CD4-positive, alpha-beta memory T cell (primary cell): ENCODE measurements at regions not wholly inside any gene's neighbourhood (a gene's known extent, or its start where the extent isn't known, plus 50 kb on each side); places are given as distances from the start of the nearest gene placed in this dataset.

Experiments
- CTCF ChIA-PET: fragments of 350-600 bp; sonication (Branson Sonifier 250); formaldehyde crosslinking; loops from one replicate; lab custom pipeline; 2021; ENCODE audit warnings: inconsistent platforms; ENCODE audit not compliant: partially characterized antibody; lab: Charles Lee
- POLR2A ChIA-PET: fragments of 350-600 bp; sonication (Branson Sonifier 250); formaldehyde crosslinking; loops from one replicate; lab custom pipeline; 2021; ENCODE audit not compliant: partially characterized antibody; lab: Charles Lee
- DNase-seq, 5 donors: peaks; one replicate each; pipeline versions ENCODE4 v3.0.0 to v3.0.0-alpha.2; 2020 to 2022; ENCODE audit warnings: mixed read lengths in 1 of 5
- H3K27ac ChIP-seq: one replicate; pipeline ENCODE4 v1.7.0; 2013; ENCODE audit warnings: low read depth, low read length
- H3K27me3 ChIP-seq: 2 replicates; pipeline ENCODE4 v1.7.0; 2013; ENCODE audit warnings: mild to moderate bottlenecking, low read length, moderate library complexity; ENCODE audit not compliant: insufficient read depth
- H3K36me3 ChIP-seq: 2 replicates; pipeline ENCODE4 v1.7.0; 2013; ENCODE audit warnings: mild to moderate bottlenecking, low read length, moderate library complexity; ENCODE audit not compliant: insufficient read depth
- H3K4me1 ChIP-seq: 2 replicates; pipeline ENCODE4 v1.7.0; 2013; ENCODE audit warnings: mild to moderate bottlenecking, low read length, moderate library complexity; ENCODE audit not compliant: insufficient read depth
- H3K4me3 ChIP-seq, 2 donors: one replicate each; pipeline ENCODE4 v1.7.0; 2013; ENCODE audit warnings: low read length in 2 of 2, mild to moderate bottlenecking in 1 of 2
- H3K9me3 ChIP-seq, 2 donors: one replicate each; pipeline ENCODE4 v1.7.0; 2013; ENCODE audit warnings: low read length in 2 of 2, control low read depth in 1 of 2; ENCODE audit not compliant: control insufficient read depth in 1 of 2
- H3K27ac Mint-ChIP-seq, 7 donors: one replicate each; pipeline ENCODE4 v1.8.0; 2020 to 2021; ENCODE audit warnings: mixed read lengths in 7 of 7, mild to moderate bottlenecking in 6 of 7, inconsistent platforms in 3 of 7, moderate library complexity in 3 of 7
- H3K27me3 Mint-ChIP-seq, 2 donors: one replicate each; pipeline ENCODE4 v1.8.0; 2020 to 2021; ENCODE audit warnings: mixed read lengths in 2 of 2
- H3K36me3 Mint-ChIP-seq, 2 donors: one replicate each; pipeline ENCODE4 v1.8.0; 2020 to 2021; ENCODE audit warnings: mixed read lengths in 2 of 2, inconsistent platforms in 1 of 2, mild to moderate bottlenecking in 1 of 2
- H3K4me1 Mint-ChIP-seq, 4 donors: one replicate each; pipeline ENCODE4 v1.8.0; 2020 to 2021; ENCODE audit warnings: mixed read lengths in 4 of 4, mild to moderate bottlenecking in 1 of 4
- H3K4me3 Mint-ChIP-seq, 8 donors: one replicate each; pipeline ENCODE4 v1.8.0; 2020 to 2021; ENCODE audit warnings: mixed read lengths in 8 of 8, mild to moderate bottlenecking in 7 of 8, moderate library complexity in 6 of 8, inconsistent platforms in 3 of 8
- H3K9me3 Mint-ChIP-seq, 8 donors: one replicate each; pipeline ENCODE4 v1.8.0; 2020 to 2021; ENCODE audit warnings: mixed read lengths in 8 of 8, mild to moderate bottlenecking in 5 of 8, inconsistent platforms in 3 of 8, moderate library complexity in 1 of 8
- intact Hi-C: fragments of 100-400 bp; cut with micrococcal nuclease; formaldehyde crosslinking; loops from one replicate; pipeline ENCODE4 v1.15.1; 2023

DNA sequence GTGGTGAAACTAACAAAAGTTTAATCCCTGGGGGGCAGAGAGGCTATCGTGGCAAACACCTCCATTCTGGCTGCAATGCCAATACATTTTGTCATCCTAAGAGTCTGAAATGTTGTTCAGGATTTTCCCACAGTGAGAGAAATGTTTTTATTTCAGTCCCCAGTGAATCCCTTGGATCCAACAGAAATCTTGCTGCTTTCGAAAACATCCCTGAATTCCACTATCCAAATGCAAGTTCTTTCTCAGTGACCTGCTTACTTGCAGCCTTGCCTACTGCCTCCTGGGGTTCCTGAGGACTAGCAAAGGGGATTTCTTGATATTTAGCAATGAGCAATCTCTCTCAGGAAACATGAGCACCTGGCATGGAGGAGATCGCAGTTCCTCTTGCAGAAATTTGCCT is 202.1 kb upstream of the IRX3 start:
- no peak for DNase-seq
- Mint-ChIP-seq H3K27me3 (peaks cover 0 to 3% of the 10 kb centered on the region in 2 donors), H3K27ac (no peak overlapping the region), H3K9me3 (peaks cover 0 to 2% (median 0%) of the 10 kb centered on the region in 8 donors), H3K4me1 (no peaks in the 10 kb centered on the region), H3K36me3 (no peaks in the 10 kb centered on the region), H3K4me3 (no peak overlapping the region)
- Histone ChIP-seq H3K4me1 (no peaks in the 10 kb centered on the region), H3K9me3 (no peaks in the 10 kb centered on the region), H3K27me3 (no peaks in the 10 kb centered on the region), H3K4me3 (no peak overlapping the region), H3K36me3 (no peaks in the 10 kb centered on the region), H3K27ac (no peak overlapping the region)
- intact Hi-C loops: no loop called here
- ChIA-PET CTCF (no interaction called here), POLR2A (no interaction called here)

DNA sequence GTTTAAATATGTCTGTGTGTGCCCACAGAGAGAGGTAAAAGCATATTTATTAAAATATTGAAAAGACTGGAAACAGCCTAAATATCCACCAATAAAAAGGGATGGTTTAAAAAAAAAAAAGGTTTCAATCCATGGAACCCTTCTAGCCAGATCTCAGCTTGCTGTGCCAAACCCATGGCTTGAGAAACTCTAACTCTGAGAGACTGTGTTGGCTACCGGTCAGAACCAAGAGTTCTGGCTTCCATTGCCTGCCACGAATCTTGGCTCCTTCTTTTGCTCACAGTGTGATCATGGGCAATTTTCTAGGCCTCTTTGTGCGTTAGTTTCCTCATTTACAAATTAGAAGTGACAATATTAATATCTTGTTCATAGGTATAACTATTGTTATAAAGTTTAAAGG is 201.3 kb upstream of the IRX3 start:
- POLR2A ChIA-PET: no interaction called here
- H3K4me1 Mint-ChIP-seq: no peaks in the 10 kb centered on the region

DNA sequence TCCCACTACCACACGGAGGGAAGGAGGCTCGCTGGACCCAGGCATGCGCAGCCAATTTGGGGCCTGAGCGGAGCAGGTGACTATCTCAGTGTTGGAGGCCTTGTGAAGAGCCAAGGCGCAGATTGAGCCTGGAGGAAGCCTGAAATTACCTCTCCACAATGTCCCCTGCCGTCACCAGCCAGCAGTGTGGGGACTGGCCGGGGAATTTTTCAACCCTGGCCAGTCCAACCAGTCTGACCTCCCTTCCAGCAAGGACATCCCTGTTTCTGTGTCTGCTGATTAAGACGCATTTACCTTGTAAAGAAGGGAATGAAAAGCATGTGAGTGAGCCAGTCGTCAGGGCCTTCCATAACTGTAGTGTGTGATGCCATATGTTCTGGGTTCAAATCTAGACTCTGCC is 198.1 kb upstream of the IRX3 start:
- no peaks in the 10 kb centered on the region for H3K36me3 Mint-ChIP-seq
- H3K4me3 Mint-ChIP-seq: no peak overlapping the region
- Histone ChIP-seq H3K36me3 (no peaks in the 10 kb centered on the region), H3K27ac (no peak overlapping the region), H3K27me3 (no peaks in the 10 kb centered on the region), H3K4me1 (no peaks in the 10 kb centered on the region), H3K9me3 (no peaks in the 10 kb centered on the region), H3K4me3 (no peak overlapping the region)
- H3K9me3 Mint-ChIP-seq: peaks cover 0 to 2% (median 0%) of the 10 kb centered on the region in 8 donors
- intact Hi-C loops: no loop called here
- POLR2A ChIA-PET: no interaction called here
- CTCF ChIA-PET: no interaction called here
- H3K4me1 Mint-ChIP-seq: no peaks in the 10 kb centered on the region
- peaks cover 0 to 3% of the 10 kb centered on the region in 2 donors for H3K27me3 Mint-ChIP-seq
- H3K27ac Mint-ChIP-seq: no peak overlapping the region
- DNase-seq: no peak

More for the DNA sequence above, 201.3 kb upstream of the IRX3 start:
- CTCF ChIA-PET: no interaction called here
- peaks cover 0 to 2% (median 0%) of the 10 kb centered on the region in 8 donors for H3K9me3 Mint-ChIP-seq
- Histone ChIP-seq H3K36me3 (no peaks in the 10 kb centered on the region), H3K4me3 (no peak overlapping the region), H3K27me3 (no peaks in the 10 kb centered on the region), H3K27ac (no peak overlapping the region), H3K9me3 (no peaks in the 10 kb centered on the region), H3K4me1 (no peaks in the 10 kb centered on the region)
- intact Hi-C loops: no loop called here
- no peak for DNase-seq
- no peaks in the 10 kb centered on the region for H3K36me3 Mint-ChIP-seq
- H3K27ac Mint-ChIP-seq: no peak overlapping the region
- H3K27me3 Mint-ChIP-seq: peaks cover 0 to 3% of the 10 kb centered on the region in 2 donors
- H3K4me3 Mint-ChIP-seq: no peak overlapping the region

DNA sequence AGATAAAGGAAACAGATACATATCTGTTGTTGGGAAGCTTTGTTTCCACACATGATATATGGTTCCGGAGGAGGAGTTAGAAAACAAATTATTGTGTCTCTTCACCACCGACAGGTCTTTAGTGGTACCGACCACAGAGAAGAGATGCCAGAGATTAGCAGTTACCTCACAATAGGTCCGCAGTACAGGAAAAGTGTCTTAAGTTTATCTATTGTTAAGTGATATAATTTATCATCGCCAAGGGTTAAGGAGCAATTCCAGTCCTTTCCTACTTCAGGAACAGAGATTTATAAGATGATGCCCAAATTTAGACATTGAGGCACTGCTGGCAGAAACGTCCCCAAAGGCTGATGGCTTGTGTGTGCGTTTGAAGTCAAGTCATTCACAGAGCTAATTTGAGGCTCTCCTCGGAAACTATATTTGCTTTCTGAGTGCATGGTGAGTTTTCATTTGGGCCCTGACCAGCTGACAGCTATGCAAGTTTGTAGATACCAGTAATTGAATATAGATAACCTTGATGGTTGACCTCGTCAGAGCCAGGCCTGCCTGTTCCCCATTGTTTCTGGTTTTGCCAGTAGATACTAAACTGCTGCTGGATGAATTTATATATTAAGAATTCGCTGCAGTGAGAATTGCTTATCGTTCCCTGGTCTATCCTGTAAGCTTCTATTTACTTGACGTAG is 196.4 kb upstream of the IRX3 start:
- H3K9me3 ChIP-seq: no peaks in the 10 kb centered on the region
- H3K27me3 ChIP-seq: no peaks in the 10 kb centered on the region
- Mint-ChIP-seq H3K4me3 (no peak overlapping the region), H3K4me1 (no peaks in the 10 kb centered on the region), H3K9me3 (peaks cover 0 to 2% (median 0%) of the 10 kb centered on the region in 8 donors), H3K27ac (no peak overlapping the region), H3K36me3 (no peaks in the 10 kb centered on the region), H3K27me3 (no peaks in the 10 kb centered on the region)
- H3K4me1 ChIP-seq: no peaks in the 10 kb centered on the region
- POLR2A ChIA-PET: no interaction called here
- intact Hi-C loops: no loop called here
- no peak for DNase-seq
- no peak overlapping the region for H3K27ac ChIP-seq
- CTCF ChIA-PET: no interaction called here
- H3K4me3 ChIP-seq: no peak overlapping the region
- H3K36me3 ChIP-seq: no peaks in the 10 kb centered on the region

DNA sequence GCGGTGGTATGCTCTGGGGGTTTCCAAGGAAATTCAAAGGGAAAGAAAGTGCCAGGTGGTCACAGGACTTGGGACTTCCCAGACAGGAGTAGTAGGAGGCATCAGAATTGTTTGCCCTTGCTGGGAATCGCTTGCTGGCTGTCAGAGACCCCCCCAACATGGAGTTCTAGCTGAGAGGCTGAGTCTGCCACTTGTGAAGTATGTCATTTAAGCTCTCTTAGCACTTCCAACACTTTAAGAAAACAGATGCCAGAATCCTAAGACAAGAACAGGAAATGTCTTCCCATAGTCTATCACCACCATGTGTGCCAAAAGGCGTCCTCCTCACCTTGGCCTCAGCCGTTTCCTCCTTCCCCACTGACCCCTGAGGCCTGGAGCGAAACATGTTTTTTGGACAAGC is 193.8 kb upstream of the IRX3 start:
- Histone ChIP-seq H3K9me3 (no peaks in the 10 kb centered on the region), H3K4me1 (no peaks in the 10 kb centered on the region), H3K36me3 (no peaks in the 10 kb centered on the region), H3K27ac (no peak overlapping the region), H3K4me3 (no peak overlapping the region), H3K27me3 (no peaks in the 10 kb centered on the region)
- H3K36me3 Mint-ChIP-seq: no peaks in the 10 kb centered on the region
- intact Hi-C loops: no loop called here
- no peaks in the 10 kb centered on the region for H3K4me1 Mint-ChIP-seq
- POLR2A ChIA-PET: no interaction called here
- DNase-seq: no peak
- H3K27me3 Mint-ChIP-seq: no peaks in the 10 kb centered on the region
- CTCF ChIA-PET: no interaction called here
- peaks cover 0 to 7% (median 0%) of the 10 kb centered on the region in 8 donors for H3K9me3 Mint-ChIP-seq
- H3K27ac Mint-ChIP-seq: no peak overlapping the region
- no peak overlapping the region for H3K4me3 Mint-ChIP-seq

DNA sequence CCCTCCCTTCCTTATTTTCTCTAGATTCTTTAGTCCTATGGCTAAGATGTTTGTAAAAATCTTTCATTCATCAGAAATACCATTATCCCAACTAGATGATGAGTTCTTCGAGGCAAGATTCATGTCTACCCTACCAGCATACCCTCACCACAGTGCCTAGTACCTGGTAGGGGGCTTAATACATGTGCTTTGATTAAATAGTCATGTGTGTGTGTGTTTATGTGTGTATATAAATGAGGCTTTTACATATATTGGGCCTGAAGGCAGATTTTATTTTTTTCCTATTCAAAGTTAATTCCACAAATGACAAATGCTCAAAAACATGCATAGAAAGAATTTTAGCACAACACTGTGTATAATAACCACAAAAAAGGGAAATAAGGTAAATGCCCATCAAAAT is 193.0 kb upstream of the IRX3 start:
- H3K4me3 ChIP-seq: no peak overlapping the region
- H3K27ac ChIP-seq: no peak overlapping the region
- Mint-ChIP-seq H3K27me3 (no peaks in the 10 kb centered on the region), H3K27ac (no peak overlapping the region), H3K4me3 (no peak overlapping the region), H3K4me1 (no peaks in the 10 kb centered on the region), H3K9me3 (peaks cover 0 to 7% (median 0%) of the 10 kb centered on the region in 8 donors), H3K36me3 (no peaks in the 10 kb centered on the region)
- H3K36me3 ChIP-seq: no peaks in the 10 kb centered on the region
- intact Hi-C loops: no loop called here
- no peaks in the 10 kb centered on the region for H3K4me1 ChIP-seq
- no peak for DNase-seq
- ChIA-PET CTCF (no interaction called here), POLR2A (no interaction called here)
- no peaks in the 10 kb centered on the region for H3K27me3 ChIP-seq
- H3K9me3 ChIP-seq: no peaks in the 10 kb centered on the region

DNA sequence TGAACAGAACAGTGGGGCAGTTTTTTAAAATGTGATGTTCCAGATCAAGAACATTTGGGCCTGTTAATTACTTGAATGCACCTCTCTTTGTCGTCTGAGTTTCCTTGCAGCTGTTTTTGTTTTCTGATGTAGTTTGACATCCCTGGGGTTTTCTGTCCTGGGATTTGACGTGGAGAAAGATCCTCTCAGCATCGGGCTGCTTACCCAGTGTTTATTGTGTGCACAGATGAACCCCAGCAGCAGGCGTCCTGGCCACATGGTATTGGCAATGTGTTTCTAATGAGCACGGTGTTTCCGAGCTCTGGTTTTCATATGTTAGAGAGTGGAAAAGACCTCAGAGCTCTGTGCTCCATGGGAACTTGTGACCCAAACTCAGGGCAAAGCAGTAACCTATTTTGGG is 191.1 kb upstream of the IRX3 start:
- no peaks in the 10 kb centered on the region for H3K36me3 Mint-ChIP-seq

More for the DNA sequence above, 191.1 kb upstream of the IRX3 start:
- Histone ChIP-seq H3K36me3 (no peaks in the 10 kb centered on the region), H3K9me3 (no peaks in the 10 kb centered on the region), H3K4me1 (no peaks in the 10 kb centered on the region), H3K27me3 (no peaks in the 10 kb centered on the region), H3K27ac (no peak overlapping the region), H3K4me3 (no peak overlapping the region)
- Mint-ChIP-seq H3K4me3 (no peak overlapping the region), H3K27me3 (peaks cover 2% of the 10 kb centered on the region in 2 donors), H3K27ac (no peak overlapping the region), H3K9me3 (peaks cover 0 to 7% (median 2%) of the 10 kb centered on the region in 8 donors), H3K4me1 (no peaks in the 10 kb centered on the region)
- ChIA-PET CTCF (no interaction called here), POLR2A (no interaction called here)
- intact Hi-C loops: no loop called here
- DNase-seq: no peak
